ENCODE measurements at regions not wholly inside any gene's neighbourhood (a gene's known extent, or its start where the extent isn't known, plus 50 kb on each side); places are given as distances from the start of the nearest gene placed in this dataset.
A peak's percentile ranks its signal among the peaks of the same experiment; 100 is the strongest.

DNA sequence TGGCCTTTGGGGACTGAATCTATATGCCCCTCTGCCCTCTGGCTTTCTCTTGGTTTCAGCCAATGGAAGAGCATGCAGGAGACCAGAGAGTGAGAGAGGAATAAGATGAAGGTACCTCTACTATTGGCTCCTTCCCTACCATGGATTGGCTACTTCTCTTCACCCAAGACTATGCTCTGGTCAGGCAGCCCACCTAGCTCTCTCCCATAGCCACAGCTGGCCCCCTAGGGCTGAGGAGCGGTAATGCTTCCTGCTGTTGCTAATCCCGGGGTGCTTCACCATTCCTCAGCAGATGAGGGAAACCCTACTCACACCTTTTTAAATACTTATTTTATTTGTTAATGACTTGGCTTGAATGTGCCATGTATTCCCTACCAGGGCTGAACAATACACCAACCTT is 142.4 kb downstream of the MREG start (continued):
- TF ChIP-seq, protein P1, sequence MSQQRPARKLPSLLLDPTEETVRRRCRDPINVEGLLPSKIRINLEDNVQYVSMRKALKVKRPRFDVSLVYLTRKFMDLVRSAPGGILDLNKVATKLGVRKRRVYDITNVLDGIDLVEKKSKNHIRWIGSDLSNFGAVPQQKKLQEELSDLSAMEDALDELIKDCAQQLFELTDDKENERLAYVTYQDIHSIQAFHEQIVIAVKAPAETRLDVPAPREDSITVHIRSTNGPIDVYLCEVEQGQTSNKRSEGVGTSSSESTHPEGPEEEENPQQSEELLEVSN (IDR thresholded peaks at IDR 0.05; ENCODE audit: borderline replicate concordance in 1 of 2, extremely low read depth in 1 of 2, insufficient read depth in 1 of 2, insufficient read length in 1 of 2, low read depth in 1 of 2, low read length in 1 of 2, poor library complexity in 1 of 2, severe bottlenecking in 1 of 2), result no peak
- TF ChIP-seq SMARCB1 (IDR thresholded peaks at IDR 0.05; ENCODE audit: insufficient read length, low read depth) (no peak), TARDBP (IDR thresholded peaks at IDR 0.05) (no peak), RCOR1 (IDR thresholded peaks at IDR 0.05; ENCODE audit: borderline replicate concordance in 1 of 2, low read depth in 2 of 2, low read length in 2 of 2) (0 out of 4 replicates have a peak, but pooled peaks of 1 of the 2 experiments have one; percentile 17), TEAD1 (CRISPR knock-in tag; IDR thresholded peaks at IDR 0.05) (0 out of 4 replicates have a peak, but pooled peaks of 1 of the 2 experiments have one; percentile 1), ZNF592 (IDR thresholded peaks at IDR 0.05) (peak; percentile 25; the same call in 1 of the 2 replicates), RBM39 (optimal IDR thresholded peaks at IDR 0.05; ENCODE audit: low read depth, low read length) (no peak), ZNF212 (CRISPR knock-in tag; IDR thresholded peaks at IDR 0.05) (no peak), RAD21 (CRISPR knock-in tag; conservative IDR thresholded peaks at IDR 0.05 in 1 of 2, IDR thresholded peaks at IDR 0.05 in 1 of 2) (peak; percentile 32 to 73), KDM1A (IDR thresholded peaks at IDR 0.05) (no peak), CTCF (IDR thresholded peaks at IDR 0.05 in 2 of 3, conservative IDR thresholded peaks at IDR 0.05 in 1 of 3; ENCODE audit: insufficient read depth in 2 of 3, low read depth in 1 of 3, low read length in 3 of 3) (peak; percentile 56 to 66 (median 65)), ZNF133 (CRISPR knock-in tag; IDR thresholded peaks at IDR 0.05) (no peak), NFYB (IDR thresholded peaks at IDR 0.05; ENCODE audit: extremely low read depth, insufficient read length) (no peak), STAT5A (IDR thresholded peaks at IDR 0.05; ENCODE audit: borderline replicate concordance, low read length) (no peak), ZNF140 (CRISPR knock-in tag; IDR thresholded peaks at IDR 0.05) (no peak), MECOM (CRISPR knock-in tag; IDR thresholded peaks at IDR 0.05) (peak; percentile 74), GATAD2A (IDR thresholded peaks at IDR 0.05) (no peak), MTA1 (IDR thresholded peaks at IDR 0.05; ENCODE audit: borderline replicate concordance) (no peak), CBX8 (IDR thresholded peaks at IDR 0.05; ENCODE audit: borderline replicate concordance, extremely low read depth, low read depth, low read length, poor library complexity, severe bottlenecking) (no peak), ZNF12 (CRISPR knock-in tag; IDR thresholded peaks at IDR 0.05) (no peak)
- TF ChIP-seq, protein P2, sequence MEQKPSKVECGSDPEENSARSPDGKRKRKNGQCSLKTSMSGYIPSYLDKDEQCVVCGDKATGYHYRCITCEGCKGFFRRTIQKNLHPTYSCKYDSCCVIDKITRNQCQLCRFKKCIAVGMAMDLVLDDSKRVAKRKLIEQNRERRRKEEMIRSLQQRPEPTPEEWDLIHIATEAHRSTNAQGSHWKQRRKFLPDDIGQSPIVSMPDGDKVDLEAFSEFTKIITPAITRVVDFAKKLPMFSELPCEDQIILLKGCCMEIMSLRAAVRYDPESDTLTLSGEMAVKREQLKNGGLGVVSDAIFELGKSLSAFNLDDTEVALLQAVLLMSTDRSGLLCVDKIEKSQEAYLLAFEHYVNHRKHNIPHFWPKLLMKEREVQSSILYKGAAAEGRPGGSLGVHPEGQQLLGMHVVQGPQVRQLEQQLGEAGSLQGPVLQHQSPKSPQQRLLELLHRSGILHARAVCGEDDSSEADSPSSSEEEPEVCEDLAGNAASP (IDR thresholded peaks at IDR 0.05), result no peak
